NCI-H1092 (cell line): ENCODE measurements at regions not wholly inside any gene's neighbourhood (a gene's known extent, or its start where the extent isn't known, plus 50 kb on each side); places are given as distances from the start of the nearest gene placed in this dataset.
"Not testable (repeated sequence)": the region's sequence is repeated elsewhere in the genome, so short reads cannot be mapped to it uniquely, and the experiment has no call there.

ENCODE experiments used
- DNase-seq: peaks from one replicate; lab custom pipeline; 2025; lab: John Stamatoyannopoulos, UW

DNA sequence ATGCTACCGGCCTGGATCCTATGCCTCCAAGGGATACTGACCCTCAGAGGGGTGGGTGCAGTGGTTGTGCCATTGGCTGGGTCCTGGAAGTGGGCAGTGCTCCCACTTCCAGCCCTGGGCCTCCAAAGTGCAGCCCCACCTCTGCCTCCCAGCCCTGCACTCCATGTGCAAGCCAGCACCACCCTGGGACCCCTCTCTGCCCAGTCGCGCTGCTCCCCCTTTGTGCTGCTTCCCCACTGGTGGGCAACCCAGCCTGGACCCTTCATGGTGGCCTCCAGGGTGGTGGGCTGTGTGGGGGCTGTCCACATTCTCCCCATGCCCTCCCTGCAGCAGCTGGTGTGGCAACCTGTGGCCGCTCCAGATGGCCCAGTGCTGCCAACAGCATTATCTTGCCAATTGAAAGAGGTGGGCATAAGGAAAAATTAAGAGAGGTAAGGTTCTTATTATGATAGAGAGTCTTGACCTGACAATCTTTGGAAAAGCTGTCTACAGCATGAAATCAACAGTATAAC, 309.7 kb downstream of the GUCY2F start:
- DNase-seq, result no peak

DNA sequence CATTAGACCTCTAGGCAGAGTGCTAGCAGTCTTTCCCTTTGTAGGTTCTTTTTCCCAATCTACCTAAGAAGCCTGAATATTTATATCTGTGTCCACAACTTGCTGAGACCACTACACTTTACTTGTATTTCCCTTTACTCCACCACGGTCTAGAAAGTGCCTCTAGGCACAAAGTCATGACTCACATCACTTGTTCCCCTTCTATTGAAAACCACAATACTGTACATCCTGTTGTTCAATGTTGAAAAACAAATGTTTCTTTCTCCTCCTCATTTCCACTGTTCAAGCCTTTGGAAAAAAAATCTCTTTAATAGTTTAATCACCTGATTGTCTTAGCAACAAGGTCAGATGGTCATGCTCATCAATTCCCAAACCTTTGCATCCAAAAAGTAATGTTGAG, 326.7 kb downstream of the GUCY2F start:
- no peak for DNase-seq

DNA sequence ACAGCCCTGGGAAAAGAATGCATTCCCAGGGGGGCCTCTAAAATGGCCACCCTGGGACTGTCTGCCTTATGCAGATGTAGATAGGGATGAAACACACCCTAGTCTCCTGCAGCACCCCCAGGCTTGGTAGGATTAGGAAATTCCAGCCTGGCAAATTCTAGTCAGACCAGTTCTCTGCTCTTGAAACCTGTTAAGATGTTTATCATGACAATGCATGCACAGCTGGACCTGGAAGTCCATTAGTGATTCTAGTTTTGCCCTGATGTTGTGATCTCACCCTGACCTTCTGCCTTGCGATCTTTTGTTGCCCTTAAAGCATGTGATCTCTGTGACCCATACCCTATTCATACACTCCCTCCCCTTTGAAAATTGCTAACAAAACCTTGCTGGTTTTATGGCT, 337.7 kb downstream of the GUCY2F start:
- not testable (repeated sequence) for DNase-seq

DNA sequence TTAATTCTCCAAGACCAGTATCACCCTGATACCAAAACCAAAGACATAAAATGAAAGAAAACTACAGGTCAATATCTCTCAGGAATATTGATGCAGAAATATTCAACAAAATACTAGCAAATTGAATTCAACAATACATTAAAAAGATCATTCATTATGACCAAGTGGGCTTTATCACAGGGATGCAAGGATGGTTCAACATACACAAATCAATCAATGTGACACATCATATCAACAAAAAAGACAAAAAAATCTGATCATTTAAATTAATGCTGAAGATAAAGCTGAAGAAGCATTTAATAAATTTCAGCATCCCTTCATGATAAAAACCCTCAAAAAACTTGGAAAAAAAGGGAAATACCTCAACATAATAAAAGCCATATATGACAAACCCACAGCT, 341.4 kb downstream of the GUCY2F start:
- DNase-seq, result no peak

DNA sequence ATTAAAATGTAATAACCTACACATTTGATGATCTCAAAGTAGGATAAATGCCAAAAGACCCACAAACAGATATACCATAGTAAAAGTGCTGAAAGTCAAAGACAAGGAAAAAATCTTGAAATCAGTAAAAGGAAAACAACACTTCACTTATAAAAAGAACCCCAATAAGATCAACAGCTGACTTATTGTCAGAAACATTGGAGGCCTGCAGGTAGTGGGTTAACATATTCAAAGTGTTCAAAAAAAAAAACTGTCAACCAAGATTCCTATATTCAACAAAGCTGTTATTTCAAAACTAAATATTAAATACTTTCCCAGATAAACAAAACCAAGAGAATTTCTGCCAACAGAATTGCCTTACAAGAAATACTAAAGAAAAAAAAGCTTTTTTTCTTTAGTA, 347.1 kb downstream of the GUCY2F start:
- DNase-seq, result no peak

DNA sequence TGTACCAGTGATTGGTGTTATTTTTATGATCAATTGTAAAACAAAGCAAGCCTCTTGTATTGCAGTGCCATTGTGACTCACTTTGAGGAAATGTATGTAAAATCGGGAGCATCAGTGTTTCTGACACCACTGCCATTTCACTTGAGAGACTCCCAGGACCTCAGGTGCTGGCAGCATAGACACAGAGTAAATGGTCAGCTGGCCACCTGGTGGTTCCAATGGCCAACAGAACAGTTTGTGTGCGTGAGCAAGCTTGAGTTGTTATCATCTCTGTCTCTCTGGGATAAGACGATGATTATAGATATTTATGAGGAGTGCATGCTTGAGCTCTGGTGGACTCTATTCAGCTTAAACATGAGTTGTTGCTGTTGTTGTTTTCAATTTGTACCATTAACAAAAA, 356.6 kb downstream of the GUCY2F start:
- DNase-seq, result no peak

DNA sequence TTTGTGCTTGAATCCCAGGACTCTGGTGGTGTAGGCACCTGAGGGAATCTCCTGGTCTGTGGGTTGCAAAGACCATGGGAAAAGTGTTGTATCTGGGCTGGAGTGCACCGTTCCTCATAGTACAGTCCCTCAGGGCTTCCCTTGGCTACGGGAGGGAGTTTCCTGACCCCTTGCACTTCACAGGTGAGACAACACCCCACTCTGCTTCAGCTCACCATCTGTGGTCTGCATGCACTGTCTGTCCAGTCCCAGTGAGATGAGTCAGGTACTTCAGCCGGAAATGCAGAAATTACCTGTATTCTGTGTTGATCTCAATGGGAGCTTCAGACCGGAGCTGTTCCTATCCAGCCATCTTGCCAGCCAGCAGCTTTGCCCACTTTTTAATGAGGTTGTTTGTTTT, 353.0 kb upstream of the IRS4 start:
- no peak for DNase-seq

DNA sequence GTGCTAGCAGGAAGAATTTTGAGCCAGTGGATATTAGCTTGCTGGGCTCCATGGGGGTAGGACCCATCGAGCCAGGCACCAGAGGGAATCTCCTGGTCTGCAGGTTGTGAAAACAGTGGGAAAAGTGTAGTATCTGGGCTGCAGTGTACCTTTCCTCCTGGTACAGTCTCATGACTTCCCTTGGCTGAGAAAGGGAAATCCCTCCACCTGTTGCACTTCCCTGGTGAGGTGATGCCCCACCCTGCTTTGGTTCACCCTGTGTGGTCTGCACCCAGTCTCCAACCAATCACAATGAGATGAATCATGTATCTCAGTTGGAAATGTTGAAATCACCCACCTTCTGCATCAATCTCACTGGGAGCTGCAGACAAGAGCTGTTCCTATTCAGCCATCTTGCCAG, 341.4 kb upstream of the IRS4 start:
- no peak for DNase-seq

DNA sequence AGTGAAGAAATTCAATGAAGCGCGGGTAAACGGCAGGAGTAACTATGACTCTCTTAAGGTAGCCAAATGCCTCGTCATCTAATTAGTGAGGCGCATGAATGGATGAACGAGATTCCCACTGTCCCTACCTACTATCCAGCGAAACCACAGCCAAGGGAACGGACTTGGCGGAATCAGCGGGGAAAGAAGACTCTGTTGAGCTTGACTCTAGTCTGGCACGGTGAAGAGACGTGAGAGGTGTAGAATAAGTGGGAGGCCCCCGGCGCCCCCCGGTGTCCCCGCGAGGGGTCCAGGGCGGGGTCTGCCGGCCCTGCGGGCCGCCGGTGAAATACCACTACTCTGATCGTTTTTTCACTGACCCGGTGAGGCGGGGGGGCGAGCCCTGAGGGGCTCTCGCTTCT, 317.8 kb upstream of the IRS4 start:
- DNase-seq, result not testable (repeated sequence)

DNA sequence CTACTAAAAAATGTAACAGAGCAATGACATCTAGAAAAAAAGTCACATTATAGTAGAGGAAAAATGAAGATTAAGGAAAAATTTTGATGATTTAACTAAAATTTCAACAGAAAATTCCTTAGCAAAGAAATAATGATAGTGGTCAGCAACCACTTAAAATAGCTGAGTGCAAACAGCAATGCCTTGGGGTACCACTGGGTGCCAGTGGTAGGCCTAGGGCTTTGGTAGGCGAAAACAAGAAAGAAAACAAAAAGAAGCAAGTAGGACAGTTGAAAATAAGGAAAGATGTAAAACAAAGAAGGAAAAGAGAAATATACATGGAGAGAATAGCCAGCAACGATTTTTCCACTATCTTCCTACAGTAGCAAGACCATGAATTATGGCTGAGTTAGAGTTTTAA, 313.5 kb upstream of the IRS4 start:
- DNase-seq, result no peak

DNA sequence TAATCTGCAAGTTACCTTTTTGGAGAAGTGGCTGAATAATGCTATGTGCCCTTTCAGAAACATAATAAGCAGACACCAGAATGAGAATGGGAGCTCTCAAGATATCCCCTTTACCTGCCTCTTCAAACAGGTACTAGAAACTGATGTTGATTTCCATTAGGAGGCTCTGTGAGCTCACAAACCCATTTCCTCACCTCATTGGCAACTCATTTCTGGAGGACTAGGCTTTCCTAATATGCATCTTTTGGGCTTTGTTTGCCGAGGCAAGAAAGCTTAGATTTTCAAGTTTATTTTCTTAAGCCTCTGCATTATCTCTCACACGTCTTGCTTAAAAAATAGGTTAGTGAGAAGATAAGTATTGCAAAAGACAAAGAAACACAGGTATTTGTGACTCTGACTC, 313.1 kb upstream of the IRS4 start:
- DNase-seq, result no peak

DNA sequence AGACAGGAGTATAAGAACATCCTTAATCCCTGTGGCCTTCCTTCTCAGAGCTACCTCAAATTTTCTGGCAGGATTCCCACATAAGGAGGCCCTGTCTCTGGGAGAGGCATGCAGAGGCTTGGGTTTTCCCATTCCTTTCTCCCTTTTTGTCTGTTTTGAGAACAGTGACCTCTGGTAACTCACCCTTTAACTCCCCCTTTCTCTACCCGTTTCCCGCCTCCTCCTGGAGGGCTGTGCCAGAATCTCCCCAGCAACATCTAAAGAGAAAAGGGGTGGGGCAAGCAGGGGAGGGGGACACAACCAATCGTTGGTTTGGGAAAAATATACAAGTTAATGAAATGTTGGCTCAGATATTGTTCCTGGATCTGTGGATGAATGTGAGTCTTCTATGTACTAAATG, 303.7 kb upstream of the IRS4 start:
- no peak for DNase-seq

DNA sequence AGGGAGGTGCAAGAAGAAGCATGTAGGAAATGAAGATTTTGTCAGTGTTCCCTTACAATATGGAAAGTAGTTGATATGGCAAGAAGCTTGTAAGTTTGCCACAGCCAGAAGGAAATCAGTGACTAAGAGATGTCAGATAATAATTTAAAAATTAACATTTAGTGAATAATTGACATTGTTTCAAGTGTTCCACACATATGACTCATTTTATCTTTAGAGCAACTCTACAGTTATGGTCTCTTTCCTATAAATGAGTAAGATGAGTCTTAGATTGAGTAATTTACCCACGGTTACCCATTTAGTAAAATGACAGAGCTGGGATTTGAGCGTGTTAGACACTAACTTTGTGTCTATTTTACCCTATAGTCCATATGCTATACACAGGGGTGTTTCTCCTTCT, 300.3 kb upstream of the IRS4 start:
- no peak for DNase-seq

DNA sequence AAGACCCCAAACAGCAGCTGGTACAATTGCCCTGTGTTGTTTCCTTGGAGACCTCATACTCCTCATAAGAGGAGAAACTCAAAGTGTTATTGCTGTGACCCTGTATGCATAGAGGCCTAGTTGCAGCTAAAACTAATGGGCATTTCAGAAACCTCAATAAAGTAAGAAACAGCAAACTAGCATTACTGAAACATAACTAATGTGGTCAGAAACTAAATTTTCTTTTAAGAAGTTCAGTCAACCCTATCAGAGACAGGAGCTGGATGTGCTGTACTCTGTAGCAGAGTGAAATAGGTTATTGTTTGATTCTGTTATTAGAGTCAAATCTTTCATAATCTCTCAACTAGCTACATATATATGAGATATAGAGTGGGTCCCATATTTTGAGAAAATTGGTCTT, 257.5 kb upstream of the IRS4 start:
- no peak for DNase-seq

DNA sequence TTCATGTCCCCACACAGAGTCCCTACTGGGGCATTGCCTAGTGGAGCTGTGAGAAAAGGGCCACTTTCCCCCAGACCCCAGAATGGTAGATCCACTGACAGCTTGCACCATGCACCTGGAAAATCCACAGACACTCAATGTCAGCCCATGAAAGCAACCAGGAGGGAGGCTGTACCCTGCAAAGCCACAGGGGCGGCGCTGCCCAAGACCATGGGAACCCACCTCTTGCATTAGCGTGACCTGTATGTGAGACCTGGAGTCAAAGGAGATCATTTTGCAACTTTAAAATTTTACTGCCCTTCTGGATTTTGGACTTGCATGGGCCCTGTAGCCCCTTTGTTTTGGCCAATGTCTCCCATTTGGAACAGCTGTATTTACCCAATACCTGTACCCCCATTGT, 236.5 kb upstream of the IRS4 start:
- not testable (repeated sequence) for DNase-seq

DNA sequence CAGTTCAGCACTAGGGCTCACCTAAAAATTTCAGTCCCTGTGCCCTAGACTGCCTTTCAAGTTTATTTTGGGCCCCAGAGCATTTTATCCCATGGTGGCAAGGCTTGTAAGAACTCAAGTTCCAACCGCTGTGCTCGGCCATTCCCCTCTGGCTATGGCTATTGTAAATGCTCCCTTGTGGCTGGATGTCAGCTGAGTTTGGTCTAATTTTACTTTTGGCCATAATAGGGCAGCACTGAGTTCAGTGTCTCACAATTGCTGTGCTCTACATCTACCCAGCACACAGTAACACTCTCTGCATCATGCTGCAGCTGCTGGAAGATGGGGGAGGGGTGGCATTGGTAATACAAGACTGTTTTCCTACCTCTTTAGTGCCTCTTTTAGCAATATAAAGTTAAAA, 210.8 kb upstream of the IRS4 start:
- DNase-seq, result no peak

DNA sequence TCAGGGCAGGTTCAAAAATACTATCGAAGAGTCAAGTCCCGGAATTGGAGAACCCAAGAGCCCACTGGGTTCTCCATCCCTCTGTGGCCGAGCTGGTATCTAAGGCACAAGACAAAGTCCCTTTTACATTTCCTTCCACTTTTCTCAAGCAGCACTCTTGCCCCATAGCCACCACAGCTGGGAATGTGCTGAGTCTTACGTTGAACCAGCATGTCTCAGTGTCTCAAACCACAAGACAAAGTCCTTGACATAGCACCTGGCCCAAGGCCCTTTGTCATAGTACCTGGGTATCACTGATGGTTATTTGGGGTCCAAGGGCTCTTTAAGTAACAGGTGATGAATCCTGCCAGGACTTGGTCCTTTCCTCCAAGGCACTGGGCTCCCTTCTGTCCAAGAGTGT, 210.2 kb upstream of the IRS4 start:
- no peak for DNase-seq

DNA sequence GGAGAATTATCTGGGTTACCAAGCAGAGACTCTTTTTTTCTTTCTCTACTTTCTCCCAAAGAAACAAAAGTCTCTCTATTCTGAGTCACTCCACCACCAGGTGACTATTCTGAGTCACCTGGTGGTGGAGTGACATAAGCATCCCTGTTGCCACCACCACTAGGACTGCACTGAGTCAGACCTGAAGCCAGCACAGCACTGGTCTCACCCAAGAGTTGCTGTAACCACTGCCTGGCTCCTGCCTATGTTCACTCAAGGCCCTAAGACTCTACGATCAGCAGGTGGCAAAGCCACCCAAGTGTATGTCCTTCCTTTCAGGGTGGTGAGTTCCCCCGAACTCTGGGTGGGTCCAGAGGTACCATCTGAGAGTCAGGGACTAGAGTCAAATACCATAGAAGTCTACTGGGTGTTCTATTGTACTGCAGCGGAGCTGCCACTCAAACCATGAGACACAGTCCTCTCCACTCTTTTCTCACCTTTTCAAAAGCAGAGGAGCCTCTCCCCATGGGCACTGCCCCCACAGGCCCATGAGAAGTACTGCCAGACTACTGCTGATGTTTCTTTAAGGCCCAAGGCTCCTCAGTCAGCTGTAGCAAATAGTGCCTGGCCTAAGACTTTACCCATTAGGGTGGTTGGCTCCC, 209.6 kb upstream of the IRS4 start:
- DNase-seq, result no peak

DNA sequence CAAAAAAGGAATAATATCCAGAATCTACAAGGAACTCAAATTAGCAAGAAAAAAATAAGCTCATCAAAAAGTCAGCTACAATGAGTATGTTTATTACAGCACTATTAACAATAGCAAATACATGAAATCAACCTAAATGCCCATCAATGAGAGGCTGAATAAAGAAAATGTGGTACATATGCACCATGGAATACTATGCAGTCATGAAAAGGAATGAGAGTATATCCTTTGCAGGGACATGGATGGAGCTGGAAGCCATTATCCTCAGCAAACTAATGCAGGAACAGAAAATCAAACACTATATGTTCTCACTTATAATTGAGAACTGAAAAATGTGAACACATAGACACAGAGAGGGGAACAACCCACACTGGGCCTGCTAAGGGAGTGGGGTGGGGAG, 178.4 kb upstream of the IRS4 start:
- no peak for DNase-seq

DNA sequence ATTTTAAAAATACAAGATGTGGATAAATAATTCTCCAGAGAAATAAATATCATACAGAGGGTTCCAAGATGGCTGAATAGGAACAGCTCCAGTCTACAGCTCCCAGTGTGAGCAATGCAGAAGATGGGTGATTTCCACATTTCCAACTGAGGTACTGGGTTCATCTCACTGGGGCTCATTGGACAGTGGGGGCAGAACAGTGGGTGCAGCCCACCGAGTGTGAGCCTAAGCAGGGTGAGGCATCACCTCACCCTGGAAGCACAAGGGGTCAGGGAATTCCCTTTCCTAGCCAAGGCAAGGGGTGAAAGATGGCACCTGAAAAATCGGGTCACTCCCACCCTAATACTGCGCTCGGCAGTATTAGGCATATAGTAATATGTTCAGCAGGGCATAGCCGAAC, 167.5 kb upstream of the IRS4 start:
- DNase-seq, result not testable (repeated sequence)

DNA sequence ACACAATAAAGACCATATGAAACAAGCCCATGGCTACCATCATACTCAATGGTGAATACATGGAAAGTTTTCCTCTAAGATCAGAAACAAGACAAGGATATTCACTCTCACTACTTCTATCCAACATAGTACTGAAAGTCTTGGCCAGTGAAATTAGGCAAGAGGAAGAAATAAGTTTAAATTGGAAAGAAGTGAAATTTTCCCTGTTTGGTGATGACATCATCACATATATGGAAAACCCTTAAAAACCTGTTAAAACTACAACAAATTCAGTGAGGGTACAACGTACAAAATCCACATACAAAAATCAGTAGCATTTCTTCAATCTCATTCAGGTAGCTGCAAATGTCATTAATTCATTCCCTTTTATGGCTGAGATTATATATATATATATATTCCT, 164.0 kb upstream of the IRS4 start:
- DNase-seq, result no peak

DNA sequence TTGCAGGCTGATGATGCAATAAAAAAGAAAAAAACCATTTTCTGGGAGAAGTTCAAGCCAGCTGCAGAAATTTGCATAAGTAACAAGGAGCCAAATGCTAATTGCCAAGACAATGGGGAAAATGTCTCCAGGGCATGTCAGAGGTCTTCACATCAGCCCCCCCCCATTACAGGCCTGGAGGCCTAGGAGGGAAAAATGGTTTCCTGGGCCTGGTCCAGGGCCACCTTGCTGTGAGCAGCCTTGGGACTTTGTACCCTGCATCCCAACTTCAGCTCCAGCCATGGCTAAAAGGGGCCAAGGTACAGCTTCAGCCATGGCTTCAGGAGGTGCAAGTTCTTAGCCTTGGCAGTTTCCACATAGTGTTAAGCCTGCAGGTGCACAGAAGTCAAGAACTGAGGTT, 160.0 kb upstream of the IRS4 start:
- not testable (repeated sequence) for DNase-seq

DNA sequence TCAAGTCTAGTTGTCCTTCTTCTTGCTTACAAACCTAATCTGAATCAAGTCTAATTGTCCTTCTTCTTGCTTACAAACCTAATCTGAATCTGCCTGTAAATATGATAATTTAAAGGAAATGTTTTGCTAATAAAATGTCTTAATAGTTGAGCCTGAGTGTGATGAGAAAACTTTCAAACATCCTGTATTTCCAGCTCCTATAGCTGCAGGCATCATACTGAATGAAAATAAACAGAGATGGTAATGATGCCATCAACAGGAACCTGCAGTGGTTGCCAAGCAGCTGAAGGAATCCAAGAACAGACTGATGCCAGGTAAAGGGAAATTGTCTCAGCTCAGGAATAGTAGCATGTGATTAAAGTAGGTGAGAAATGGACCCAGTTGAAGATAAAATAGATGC, 156.1 kb upstream of the IRS4 start:
- no peak for DNase-seq

DNA sequence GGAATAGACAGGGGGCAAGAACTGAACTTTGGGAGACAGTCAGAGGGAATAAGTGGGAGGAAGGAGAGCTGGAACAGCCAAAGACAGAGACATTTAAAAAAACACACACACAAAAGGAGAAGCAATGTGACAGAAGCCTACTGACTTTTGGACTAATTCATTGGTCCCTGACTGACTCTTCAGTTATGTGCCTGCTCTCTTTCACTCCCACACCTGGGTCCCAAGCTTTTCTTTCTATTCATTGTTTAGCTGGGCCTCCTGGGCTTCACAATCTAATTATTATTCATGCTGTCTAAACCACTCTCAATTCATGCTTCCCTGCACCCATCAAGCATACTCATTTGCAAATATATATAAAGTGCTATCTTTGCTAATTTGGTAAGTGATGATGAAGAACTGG, 139.2 kb upstream of the IRS4 start:
- DNase-seq, result no peak

DNA sequence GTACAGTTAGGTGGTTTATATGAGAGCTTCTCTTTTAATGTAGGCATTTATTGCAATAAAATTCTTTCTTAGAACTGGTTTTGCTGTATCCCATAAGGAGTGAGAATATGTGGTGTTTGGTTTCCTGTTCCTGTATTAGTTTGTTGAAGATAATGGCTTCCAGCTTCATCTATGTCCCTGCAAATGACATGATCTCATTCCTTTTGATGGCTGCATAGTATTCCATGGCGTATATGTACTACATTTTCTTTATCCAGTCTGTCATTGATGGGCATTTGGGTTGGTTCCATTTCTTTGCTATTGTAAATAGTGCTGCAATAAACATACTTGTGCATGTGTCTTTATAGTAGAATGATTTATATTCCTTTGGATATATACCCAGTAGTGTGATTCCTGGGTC, 106.7 kb upstream of the IRS4 start:
- not testable (repeated sequence) for DNase-seq
